OCI-LY3 (cell line): ENCODE measurements at regions not wholly inside any gene's neighbourhood (a gene's known extent, or its start where the extent isn't known, plus 50 kb on each side); places are given as distances from the start of the nearest gene placed in this dataset.
"Not testable (repeated sequence)": the region's sequence is repeated elsewhere in the genome, so short reads cannot be mapped to it uniquely, and the experiment has no call there.

ENCODE experiments used
- EZH2phosphoT487 ChIP-seq: fragments of 200-600 bp; shearing (Covaris generic); IDR thresholded peaks from 2 replicates; pipeline ENCODE4 v1.6.1; 2018; ENCODE audit warnings: antibody characterized with exemption, mixed run types, low read depth
- TF ChIP-seq, protein P1 (sequence below): fragments of 200-600, 300-600 bp; sonication (generic); IDR thresholded peaks from 2 replicates; pipeline ENCODE4 v1.5.1; 2014; ENCODE audit warnings: antibody characterized with exemption, low read length, low read depth

DNA sequence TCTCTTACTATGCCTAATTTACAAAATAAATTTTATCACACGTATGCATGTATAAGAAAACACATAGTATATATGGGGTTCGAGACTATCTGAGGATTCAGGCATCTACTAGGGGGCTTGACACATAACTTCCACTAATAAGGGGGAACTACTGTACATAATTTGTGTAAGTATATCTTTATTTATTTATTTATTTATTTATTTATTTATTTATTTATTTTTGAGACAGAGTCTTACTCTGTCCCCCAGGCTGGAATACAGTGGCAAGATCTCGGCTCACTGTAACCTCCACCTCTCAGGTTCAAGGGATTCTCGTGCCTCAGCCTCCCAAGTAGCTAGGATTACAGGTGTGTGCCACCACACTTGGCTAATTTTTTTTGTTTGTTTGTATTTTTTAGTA is 414.4 kb upstream of the CDH20 start:
- TF ChIP-seq, protein P1, sequence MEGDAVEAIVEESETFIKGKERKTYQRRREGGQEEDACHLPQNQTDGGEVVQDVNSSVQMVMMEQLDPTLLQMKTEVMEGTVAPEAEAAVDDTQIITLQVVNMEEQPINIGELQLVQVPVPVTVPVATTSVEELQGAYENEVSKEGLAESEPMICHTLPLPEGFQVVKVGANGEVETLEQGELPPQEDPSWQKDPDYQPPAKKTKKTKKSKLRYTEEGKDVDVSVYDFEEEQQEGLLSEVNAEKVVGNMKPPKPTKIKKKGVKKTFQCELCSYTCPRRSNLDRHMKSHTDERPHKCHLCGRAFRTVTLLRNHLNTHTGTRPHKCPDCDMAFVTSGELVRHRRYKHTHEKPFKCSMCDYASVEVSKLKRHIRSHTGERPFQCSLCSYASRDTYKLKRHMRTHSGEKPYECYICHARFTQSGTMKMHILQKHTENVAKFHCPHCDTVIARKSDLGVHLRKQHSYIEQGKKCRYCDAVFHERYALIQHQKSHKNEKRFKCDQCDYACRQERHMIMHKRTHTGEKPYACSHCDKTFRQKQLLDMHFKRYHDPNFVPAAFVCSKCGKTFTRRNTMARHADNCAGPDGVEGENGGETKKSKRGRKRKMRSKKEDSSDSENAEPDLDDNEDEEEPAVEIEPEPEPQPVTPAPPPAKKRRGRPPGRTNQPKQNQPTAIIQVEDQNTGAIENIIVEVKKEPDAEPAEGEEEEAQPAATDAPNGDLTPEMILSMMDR = not testable (repeated sequence)
- TF ChIP-seq EZH2phosphoT487 = not testable (repeated sequence)
